GM12878 (cell line): ENCODE measurements at regions not wholly inside any gene's neighbourhood (a gene's known extent, or its start where the extent isn't known, plus 50 kb on each side); places are given as distances from the start of the nearest gene placed in this dataset.

Experiments used
- ATAC-seq: fragments of 200-7000 bp; cut with Tn5 transposase; 3 replicates; pipeline ENCODE4 v1.9.1; 2020; ENCODE audit warnings: mild to moderate bottlenecking, moderate library complexity
- BruUV-seq: library from RNA; stranded (reverse); fragments of 400-500 nt; replicated peaks from 2 replicates; lab custom pipeline; 2021; lab: Mats Ljungman, UMichigan
- CTCF ChIA-PET: fragments of 300-600 bp; sonication (Branson Sonifier 250); formaldehyde crosslinking; extraction: SDS; loops from one replicate; lab custom pipeline; 2021; ENCODE audit warnings: inconsistent platforms; lab: Yijun Ruan, JAX
- POLR2A ChIA-PET: fragments of 350-600 bp; formaldehyde crosslinking; extraction: SDS; loops from one replicate; lab custom pipeline; 2021; ENCODE audit warnings: inconsistent platforms; lab: Charles Lee
- RAD21 ChIA-PET: fragments of 300-600 bp; sonication (Branson Sonifier 250); formaldehyde crosslinking; loops from one replicate; lab custom pipeline; 2023; ENCODE audit warnings: antibody characterized with exemption; ENCODE audit not compliant: unreplicated experiment; lab: Charles Lee
- SMC1A ChIA-PET: fragments of 300-600 bp; sonication (Branson Sonifier 250); formaldehyde crosslinking; loops from one replicate; lab custom pipeline; 2023; ENCODE audit not compliant: unreplicated experiment, uncharacterized antibody; lab: Charles Lee
- DNase-seq: peaks from one replicate; pipeline ENCODE4 v3.0.0-alpha.2; 2011; ENCODE audit warnings: low read depth, low spot score
- FAIRE-seq: peaks from 3 replicates; lab custom pipeline; 2011; peaks lifted over from hg19 to GRCh38; lab: Jason Lieb, UNC
- H2AFZ ChIP-seq: 2 replicates; pipeline ENCODE4 v1.6.0; 2011; ENCODE audit warnings: low read depth, low read length, control low read depth; ENCODE audit not compliant: control insufficient read depth
- H3K27ac ChIP-seq: 2 replicates; pipeline ENCODE4 v1.5.1; 2011; ENCODE audit warnings: control low read depth; ENCODE audit not compliant: control insufficient read depth, insufficient read depth
- H3K27me3 ChIP-seq, 2 experiments: replicated peaks in 1 of 2; 2 replicates each; pipeline versions ENCODE4 v1.6.0 to v1.6.1; 2011; ENCODE audit warnings: low read length in 1 of 2; ENCODE audit not compliant: control insufficient read depth in 2 of 2, insufficient read depth in 2 of 2
- H3K36me3 ChIP-seq, 2 experiments: 2 replicates each; pipeline ENCODE4 v1.5.1; 2011; ENCODE audit warnings: low read length in 1 of 2; ENCODE audit not compliant: control insufficient read depth in 2 of 2, insufficient read depth in 2 of 2
- H3K4me1 ChIP-seq: 2 replicates; pipeline ENCODE4 v1.6.1; 2011; ENCODE audit warnings: mild to moderate bottlenecking, low read length, moderate library complexity, mixed read lengths; ENCODE audit not compliant: control insufficient read depth, insufficient read depth
- H3K4me2 ChIP-seq: 2 replicates; pipeline ENCODE4 v1.6.0; 2011; ENCODE audit warnings: control low read depth; ENCODE audit not compliant: control insufficient read depth, insufficient read depth
- H3K4me3 ChIP-seq: fragments of 200-600 bp; sonication (generic); 2 replicates; pipeline ENCODE4 v1.5.1; 2016
- H3K79me2 ChIP-seq: 2 replicates; pipeline ENCODE4 v1.6.0; 2011; ENCODE audit warnings: low read length; ENCODE audit not compliant: control insufficient read depth, insufficient read depth
- H3K9ac ChIP-seq: 2 replicates; pipeline ENCODE4 v1.8.0; 2011; ENCODE audit warnings: low read length, control low read depth, mixed read lengths; ENCODE audit not compliant: control insufficient read depth, insufficient read depth
- H3K9me3 ChIP-seq: replicated peaks from 3 replicates; pipeline ENCODE4 v1.5.1; 2011; ENCODE audit warnings: mild to moderate bottlenecking, low read length; ENCODE audit not compliant: control insufficient read depth, insufficient read depth
- H4K20me1 ChIP-seq: 2 replicates; pipeline ENCODE4 v1.6.0; 2011; ENCODE audit not compliant: control insufficient read depth, insufficient read depth
- ATF7 ChIP-seq: fragments of 450-650 bp; IDR thresholded peaks from 2 replicates; pipeline ENCODE4 v1.6.1; 2016; ENCODE audit warnings: low read depth, mild to moderate bottlenecking
- CREB1 ChIP-seq: IDR thresholded peaks from 2 replicates; pipeline ENCODE4 v1.6.1; 2012; ENCODE audit warnings: low read depth, mild to moderate bottlenecking, inconsistent platforms
- EZH2 ChIP-seq: IDR thresholded peaks from 2 replicates; pipeline ENCODE4 v1.6.1; 2012; ENCODE audit warnings: low read depth, mild to moderate bottlenecking, control low read depth, inconsistent platforms, low read length, borderline replicate concordance; ENCODE audit not compliant: control insufficient read depth
- KAT2A ChIP-seq: conservative IDR thresholded peaks from 2 replicates; pipeline ENCODE4 v1.6.1; 2011; ENCODE audit warnings: low read depth, low read length; ENCODE audit not compliant: control insufficient read depth
- NFXL1 ChIP-seq: fragments of 450-650 bp; IDR thresholded peaks from 2 replicates; pipeline ENCODE4 v1.6.1; 2017; ENCODE audit warnings: antibody characterized with exemption, mild to moderate bottlenecking, borderline replicate concordance
- NRF1 ChIP-seq: conservative IDR thresholded peaks from 2 replicates; pipeline ENCODE4 v1.6.1; 2011; ENCODE audit warnings: mild to moderate bottlenecking, low read depth, low read length, improper control_type of control experiment
- SIN3A ChIP-seq: IDR thresholded peaks from 2 replicates; pipeline ENCODE4 v1.6.1; 2012; ENCODE audit warnings: low read depth, low read length, improper control_type of control experiment
- SIX5 ChIP-seq: IDR thresholded peaks from 2 replicates; pipeline ENCODE4 v1.6.1; 2011; ENCODE audit warnings: mild to moderate bottlenecking, low read depth, low read length, moderate library complexity; ENCODE audit not compliant: severe bottlenecking
- ZZZ3 ChIP-seq: IDR thresholded peaks from 2 replicates; pipeline ENCODE4 v1.6.1; 2011; ENCODE audit warnings: low read depth; ENCODE audit not compliant: control insufficient read depth, insufficient read length
- WGBS: methylation state at CpG from one replicate; pipeline ENCODE4 v1.1.6; 2016; ENCODE audit warnings: low lambda C conversion rate; ENCODE audit not compliant: insufficient replicate concordance, insufficient coverage; ENCODE audit errors: missing lambda C conversion rate; 5-methylcytosine and 5-hydroxymethylcytosine counted together
- in situ Hi-C: fragments of 300-500 bp; cut with MboI; formaldehyde crosslinking; loops from 9 replicates; pipeline ENCODE4 v1.14.3; 2018; ENCODE audit warnings: mixed read lengths
- intact Hi-C: fragments of 100-400 bp; cut with micrococcal nuclease; formaldehyde crosslinking; loops from one replicate; pipeline ENCODE4 v1.14.2; 2022; ENCODE audit not compliant: unreplicated experiment
- TF ChIP-seq, protein P1 (sequence below): fragments of 450-650 bp; IDR thresholded peaks from 2 replicates; pipeline ENCODE4 v1.6.1; 2017; ENCODE audit warnings: mild to moderate bottlenecking, moderate library complexity
- TF ChIP-seq, protein P2 (sequence below): IDR thresholded peaks from 2 replicates; pipeline ENCODE4 v1.6.1; 2012; ENCODE audit warnings: mild to moderate bottlenecking, low read depth, low read length

DNA sequence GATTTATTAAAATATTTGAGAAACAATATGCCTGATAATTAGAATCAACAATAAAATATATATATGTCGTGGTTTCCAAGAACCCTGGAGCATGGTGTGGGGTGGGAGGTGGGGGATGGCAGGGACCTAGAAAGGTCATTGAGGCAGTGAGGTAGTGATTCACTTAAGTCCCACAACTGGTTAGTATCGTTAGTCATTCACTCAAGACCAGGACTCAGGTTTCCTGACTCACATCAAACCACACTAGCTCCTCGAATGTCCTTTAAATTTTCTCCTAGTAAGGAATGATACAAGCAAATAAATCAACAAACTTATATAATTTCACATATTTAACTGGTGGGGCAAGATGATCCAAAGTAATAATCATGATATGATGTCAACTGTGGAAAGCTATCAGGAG, 158.8 kb upstream of the AADAT start (continued):
- TF ChIP-seq, protein P1, sequence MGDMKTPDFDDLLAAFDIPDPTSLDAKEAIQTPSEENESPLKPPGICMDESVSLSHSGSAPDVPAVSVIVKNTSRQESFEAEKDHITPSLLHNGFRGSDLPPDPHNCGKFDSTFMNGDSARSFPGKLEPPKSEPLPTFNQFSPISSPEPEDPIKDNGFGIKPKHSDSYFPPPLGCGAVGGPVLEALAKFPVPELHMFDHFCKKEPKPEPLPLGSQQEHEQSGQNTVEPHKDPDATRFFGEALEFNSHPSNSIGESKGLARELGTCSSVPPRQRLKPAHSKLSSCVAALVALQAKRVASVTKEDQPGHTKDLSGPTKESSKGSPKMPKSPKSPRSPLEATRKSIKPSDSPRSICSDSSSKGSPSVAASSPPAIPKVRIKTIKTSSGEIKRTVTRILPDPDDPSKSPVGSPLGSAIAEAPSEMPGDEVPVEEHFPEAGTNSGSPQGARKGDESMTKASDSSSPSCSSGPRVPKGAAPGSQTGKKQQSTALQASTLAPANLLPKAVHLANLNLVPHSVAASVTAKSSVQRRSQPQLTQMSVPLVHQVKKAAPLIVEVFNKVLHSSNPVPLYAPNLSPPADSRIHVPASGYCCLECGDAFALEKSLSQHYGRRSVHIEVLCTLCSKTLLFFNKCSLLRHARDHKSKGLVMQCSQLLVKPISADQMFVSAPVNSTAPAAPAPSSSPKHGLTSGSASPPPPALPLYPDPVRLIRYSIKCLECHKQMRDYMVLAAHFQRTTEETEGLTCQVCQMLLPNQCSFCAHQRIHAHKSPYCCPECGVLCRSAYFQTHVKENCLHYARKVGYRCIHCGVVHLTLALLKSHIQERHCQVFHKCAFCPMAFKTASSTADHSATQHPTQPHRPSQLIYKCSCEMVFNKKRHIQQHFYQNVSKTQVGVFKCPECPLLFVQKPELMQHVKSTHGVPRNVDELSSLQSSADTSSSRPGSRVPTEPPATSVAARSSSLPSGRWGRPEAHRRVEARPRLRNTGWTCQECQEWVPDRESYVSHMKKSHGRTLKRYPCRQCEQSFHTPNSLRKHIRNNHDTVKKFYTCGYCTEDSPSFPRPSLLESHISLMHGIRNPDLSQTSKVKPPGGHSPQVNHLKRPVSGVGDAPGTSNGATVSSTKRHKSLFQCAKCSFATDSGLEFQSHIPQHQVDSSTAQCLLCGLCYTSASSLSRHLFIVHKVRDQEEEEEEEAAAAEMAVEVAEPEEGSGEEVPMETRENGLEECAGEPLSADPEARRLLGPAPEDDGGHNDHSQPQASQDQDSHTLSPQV = no peak
- TF ChIP-seq ATF7 (no peak), CREB1 (no peak), SIN3A (no peak), SIX5 (no peak)
- TF ChIP-seq, all 136 proteins: peak for 0

- DNase-seq = no peak
- CTCF ChIA-PET = interaction anchor here (0.8 to 5.9 kb wide), 2 partner anchors 12 to 249 kb away, joined by 3 to 46 read pairs; no protein-coding TSS in a partner anchor
- POLR2A ChIA-PET = no interaction called here
- no peak overlapping the region for H2AFZ ChIP-seq
- no peak for FAIRE-seq
- RAD21 ChIA-PET = interaction anchor here (2.6 kb wide), 1 partner anchor 12 kb away, joined by 10 read pairs; no protein-coding TSS in a partner anchor
- BruUV-seq = no TSS peak
- SMC1A ChIA-PET = interaction anchor here (1.0 to 1.6 kb wide), 2 partner anchors 13 to 249 kb away, joined by 3 to 4 read pairs; no protein-coding TSS in a partner anchor
- no peaks in the 10 kb centered on the region for H3K9me3 ChIP-seq
- 28% methylated on average over 4 of the region's 4 CpGs for WGBS
- ATAC-seq = no peak
- no peaks in the 10 kb centered on the region for H3K36me3 ChIP-seq
- H4K20me1 ChIP-seq = no peaks in the 10 kb centered on the region
- H3K4me1 ChIP-seq = no peaks in the 10 kb centered on the region
- no peak overlapping the region for H3K27ac ChIP-seq
- in situ Hi-C loops (no loop called here), intact Hi-C loops (no loop called here)
- H3K4me3 ChIP-seq = no peak overlapping the region
- H3K27me3 ChIP-seq = no peaks in the 10 kb centered on the region
- H3K79me2 ChIP-seq = no peaks in the 10 kb centered on the region
- no peak overlapping the region for H3K4me2 ChIP-seq
- H3K9ac ChIP-seq = no peak overlapping the region
- TF ChIP-seq ZZZ3 = no peak
- TF ChIP-seq NFXL1 = no peak
- TF ChIP-seq, protein P2, sequence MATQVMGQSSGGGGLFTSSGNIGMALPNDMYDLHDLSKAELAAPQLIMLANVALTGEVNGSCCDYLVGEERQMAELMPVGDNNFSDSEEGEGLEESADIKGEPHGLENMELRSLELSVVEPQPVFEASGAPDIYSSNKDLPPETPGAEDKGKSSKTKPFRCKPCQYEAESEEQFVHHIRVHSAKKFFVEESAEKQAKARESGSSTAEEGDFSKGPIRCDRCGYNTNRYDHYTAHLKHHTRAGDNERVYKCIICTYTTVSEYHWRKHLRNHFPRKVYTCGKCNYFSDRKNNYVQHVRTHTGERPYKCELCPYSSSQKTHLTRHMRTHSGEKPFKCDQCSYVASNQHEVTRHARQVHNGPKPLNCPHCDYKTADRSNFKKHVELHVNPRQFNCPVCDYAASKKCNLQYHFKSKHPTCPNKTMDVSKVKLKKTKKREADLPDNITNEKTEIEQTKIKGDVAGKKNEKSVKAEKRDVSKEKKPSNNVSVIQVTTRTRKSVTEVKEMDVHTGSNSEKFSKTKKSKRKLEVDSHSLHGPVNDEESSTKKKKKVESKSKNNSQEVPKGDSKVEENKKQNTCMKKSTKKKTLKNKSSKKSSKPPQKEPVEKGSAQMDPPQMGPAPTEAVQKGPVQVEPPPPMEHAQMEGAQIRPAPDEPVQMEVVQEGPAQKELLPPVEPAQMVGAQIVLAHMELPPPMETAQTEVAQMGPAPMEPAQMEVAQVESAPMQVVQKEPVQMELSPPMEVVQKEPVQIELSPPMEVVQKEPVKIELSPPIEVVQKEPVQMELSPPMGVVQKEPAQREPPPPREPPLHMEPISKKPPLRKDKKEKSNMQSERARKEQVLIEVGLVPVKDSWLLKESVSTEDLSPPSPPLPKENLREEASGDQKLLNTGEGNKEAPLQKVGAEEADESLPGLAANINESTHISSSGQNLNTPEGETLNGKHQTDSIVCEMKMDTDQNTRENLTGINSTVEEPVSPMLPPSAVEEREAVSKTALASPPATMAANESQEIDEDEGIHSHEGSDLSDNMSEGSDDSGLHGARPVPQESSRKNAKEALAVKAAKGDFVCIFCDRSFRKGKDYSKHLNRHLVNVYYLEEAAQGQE = no peak
- TF ChIP-seq EZH2 = no peak
- no peak for TF ChIP-seq NRF1
- no peak for TF ChIP-seq KAT2A
Observed at GRCh38 chr4:170248029-170248428, 158.3 kb upstream of the AADAT start.
